T-helper 17 cell (primary cell): ENCODE measurements at regions not wholly inside any gene's neighbourhood (a gene's known extent, or its start where the extent isn't known, plus 50 kb on each side); places are given as distances from the start of the nearest gene placed in this dataset.

Experiments used
- ATAC-seq: fragments of 150-1000 bp; cut with Tn5 transposase; 2 replicates; pipeline ENCODE4 v1.10.0; 2021; ENCODE audit warnings: mild to moderate bottlenecking, moderate library complexity
- DNase-seq, 3 donors: peaks; one replicate each; pipeline versions ENCODE4 v3.0.0 to v3.0.0-alpha.2; 2020 to 2021
- H3K9me3 ChIP-seq: one replicate; pipeline ENCODE4 v1.7.0; 2013; ENCODE audit warnings: low read length, mild to moderate bottlenecking; ENCODE audit not compliant: control insufficient read depth, poor library complexity, severe bottlenecking
- H3K27ac Mint-ChIP-seq: one replicate; pipeline ENCODE4 v1.8.0; 2022; ENCODE audit warnings: mild to moderate bottlenecking, moderate library complexity, mixed read lengths
- H3K27me3 Mint-ChIP-seq: one replicate; pipeline ENCODE4 v1.8.0; 2022; ENCODE audit warnings: mixed read lengths
- H3K36me3 Mint-ChIP-seq: one replicate; pipeline ENCODE4 v1.8.0; 2022; ENCODE audit warnings: low read depth, mixed read lengths
- H3K4me1 Mint-ChIP-seq: one replicate; pipeline ENCODE4 v1.8.0; 2022; ENCODE audit warnings: mild to moderate bottlenecking, mixed read lengths
- H3K4me3 Mint-ChIP-seq: one replicate; pipeline ENCODE4 v1.8.0; 2022; ENCODE audit warnings: mild to moderate bottlenecking, moderate library complexity, mixed read lengths

- no peaks in the 10 kb centered on the region for H3K4me1 Mint-ChIP-seq
- no peak overlapping the region for H3K4me3 Mint-ChIP-seq
- ATAC-seq (no peak), DNase-seq (no peak)
- H3K9me3 ChIP-seq = no peaks in the 10 kb centered on the region
- no peaks in the 10 kb centered on the region for H3K27me3 Mint-ChIP-seq
- no peaks in the 10 kb centered on the region for H3K36me3 Mint-ChIP-seq
- no peak overlapping the region for H3K27ac Mint-ChIP-seq
Observed at GRCh38 chr18:68447286-68447685, 267.6 kb downstream of the TMX3 start.

- no peak for DNase-seq
- H3K4me3 Mint-ChIP-seq = no peak overlapping the region
- no peak overlapping the region for H3K27ac Mint-ChIP-seq
- H3K9me3 ChIP-seq = no peaks in the 10 kb centered on the region
- no peaks in the 10 kb centered on the region for H3K36me3 Mint-ChIP-seq
- no peak for ATAC-seq
- no peaks in the 10 kb centered on the region for H3K27me3 Mint-ChIP-seq
- no peaks in the 10 kb centered on the region for H3K4me1 Mint-ChIP-seq
Observed at GRCh38 chr18:68445668-68446426, 269.1 kb downstream of the TMX3 start.

- no peaks in the 10 kb centered on the region for H3K4me1 Mint-ChIP-seq
- H3K27ac Mint-ChIP-seq = no peak overlapping the region
- ATAC-seq = no peak
- H3K9me3 ChIP-seq = no peaks in the 10 kb centered on the region
- no peaks in the 10 kb centered on the region for H3K27me3 Mint-ChIP-seq
- H3K36me3 Mint-ChIP-seq = no peaks in the 10 kb centered on the region
- H3K4me3 Mint-ChIP-seq = no peak overlapping the region
- DNase-seq = no peak
Observed at GRCh38 chr18:68445136-68445535, 269.8 kb downstream of the TMX3 start.

- Mint-ChIP-seq H3K4me3 (no peak overlapping the region), H3K27ac (no peak overlapping the region), H3K27me3 (no peaks in the 10 kb centered on the region), H3K36me3 (no peaks in the 10 kb centered on the region), H3K4me1 (no peaks in the 10 kb centered on the region)
- no peaks in the 10 kb centered on the region for H3K9me3 ChIP-seq
- DNase-seq (no peak), ATAC-seq (no peak)
Observed at GRCh38 chr18:68441241-68441640, 273.7 kb downstream of the TMX3 start.

GRCh38 chr18:68440433-68440832, 274.5 kb downstream of the TMX3 start:
- ATAC-seq (no peak), DNase-seq (no peak)
- no peaks in the 10 kb centered on the region for H3K9me3 ChIP-seq
- no peak overlapping the region for H3K27ac Mint-ChIP-seq
- no peaks in the 10 kb centered on the region for H3K36me3 Mint-ChIP-seq
- H3K27me3 Mint-ChIP-seq = no peaks in the 10 kb centered on the region
- H3K4me1 Mint-ChIP-seq = no peaks in the 10 kb centered on the region
- H3K4me3 Mint-ChIP-seq = no peak overlapping the region

- no peak for DNase-seq
- Mint-ChIP-seq H3K27me3 (no peaks in the 10 kb centered on the region), H3K4me3 (no peak overlapping the region), H3K4me1 (no peaks in the 10 kb centered on the region), H3K36me3 (no peaks in the 10 kb centered on the region), H3K27ac (no peak overlapping the region)
- H3K9me3 ChIP-seq = no peaks in the 10 kb centered on the region
- ATAC-seq = no peak
Observed at GRCh38 chr18:68439642-68440041, 275.3 kb downstream of the TMX3 start.

GRCh38 chr18:68438983-68439382, 275.9 kb downstream of the TMX3 start:
- H3K9me3 ChIP-seq = no peaks in the 10 kb centered on the region
- Mint-ChIP-seq H3K36me3 (no peaks in the 10 kb centered on the region), H3K4me1 (no peaks in the 10 kb centered on the region), H3K4me3 (no peak overlapping the region), H3K27me3 (no peaks in the 10 kb centered on the region), H3K27ac (no peak overlapping the region)
- DNase-seq (no peak), ATAC-seq (no peak)

- DNase-seq (no peak), ATAC-seq (no peak)
- H3K36me3 Mint-ChIP-seq = no peaks in the 10 kb centered on the region
- H3K4me3 Mint-ChIP-seq = no peak overlapping the region
- no peaks in the 10 kb centered on the region for H3K9me3 ChIP-seq
- H3K4me1 Mint-ChIP-seq = no peaks in the 10 kb centered on the region
- H3K27ac Mint-ChIP-seq = no peak overlapping the region
- H3K27me3 Mint-ChIP-seq = no peaks in the 10 kb centered on the region
Observed at GRCh38 chr18:68438536-68438935, 276.4 kb downstream of the TMX3 start.

GRCh38 chr18:68436485-68436884, 278.4 kb downstream of the TMX3 start:
- Mint-ChIP-seq H3K36me3 (no peaks in the 10 kb centered on the region), H3K27me3 (peaks cover 6% of the 10 kb centered on the region), H3K4me1 (no peaks in the 10 kb centered on the region), H3K4me3 (no peak overlapping the region), H3K27ac (no peak overlapping the region)
- DNase-seq (no peak), ATAC-seq (no peak)
- H3K9me3 ChIP-seq = peaks cover 3% of the 10 kb centered on the region

- H3K4me3 Mint-ChIP-seq = no peak overlapping the region
- no peaks in the 10 kb centered on the region for H3K36me3 Mint-ChIP-seq
- H3K27ac Mint-ChIP-seq = no peak overlapping the region
- H3K9me3 ChIP-seq = peaks cover 3% of the 10 kb centered on the region
- H3K4me1 Mint-ChIP-seq = no peaks in the 10 kb centered on the region
- peaks cover 6% of the 10 kb centered on the region for H3K27me3 Mint-ChIP-seq
- ATAC-seq = no peak
- no peak for DNase-seq
Observed at GRCh38 chr18:68435581-68435980, 279.3 kb downstream of the TMX3 start.

GRCh38 chr18:68431922-68432198, 283.0 kb downstream of the TMX3 start:
- Mint-ChIP-seq H3K27me3 (peaks cover 16% of the 10 kb centered on the region), H3K27ac (no peak overlapping the region), H3K4me1 (no peaks in the 10 kb centered on the region), H3K4me3 (no peak overlapping the region), H3K36me3 (no peaks in the 10 kb centered on the region)
- DNase-seq (no peak), ATAC-seq (no peak)
- H3K9me3 ChIP-seq = peaks cover 3% of the 10 kb centered on the region

- DNase-seq (no peak), ATAC-seq (no peak)
- peaks cover 3% of the 10 kb centered on the region for H3K9me3 ChIP-seq
- H3K4me3 Mint-ChIP-seq = no peak overlapping the region
- H3K4me1 Mint-ChIP-seq = no peaks in the 10 kb centered on the region
- H3K36me3 Mint-ChIP-seq = no peaks in the 10 kb centered on the region
- H3K27me3 Mint-ChIP-seq = peaks cover 16% of the 10 kb centered on the region
- no peak overlapping the region for H3K27ac Mint-ChIP-seq
Observed at GRCh38 chr18:68431111-68431921, 283.6 kb downstream of the TMX3 start.

- no peak overlapping the region for H3K4me3 Mint-ChIP-seq
- no peaks in the 10 kb centered on the region for H3K36me3 Mint-ChIP-seq
- peaks cover 16% of the 10 kb centered on the region for H3K27me3 Mint-ChIP-seq
- no peak for DNase-seq
- no peak overlapping the region for H3K27ac Mint-ChIP-seq
- H3K4me1 Mint-ChIP-seq = no peaks in the 10 kb centered on the region
- ATAC-seq = no peak
- peaks cover 3% of the 10 kb centered on the region for H3K9me3 ChIP-seq
Observed at GRCh38 chr18:68429841-68430240, 285.1 kb downstream of the TMX3 start.

- Mint-ChIP-seq H3K4me3 (no peak overlapping the region), H3K36me3 (no peaks in the 10 kb centered on the region), H3K4me1 (no peaks in the 10 kb centered on the region), H3K27me3 (peaks cover 16% of the 10 kb centered on the region), H3K27ac (no peak overlapping the region)
- DNase-seq (no peak), ATAC-seq (no peak)
- H3K9me3 ChIP-seq = peaks cover 3% of the 10 kb centered on the region
Observed at GRCh38 chr18:68429111-68429510, 285.8 kb downstream of the TMX3 start.
